ENCODE measurements at regions not wholly inside any gene's neighbourhood (a gene's known extent, or its start where the extent isn't known, plus 50 kb on each side); places are given as distances from the start of the nearest gene placed in this dataset.

- no peak for TF ChIP-seq EZH2 (IDR thresholded peaks at IDR 0.05; ENCODE audit: borderline replicate concordance, low read depth, low read length, poor library complexity, severe bottlenecking)
- no peak for TF ChIP-seq CTCF (conservative IDR thresholded peaks at IDR 0.05; ENCODE audit: low read depth, low read length)
Observed at GRCh38 chr17:70473049-70473448, 303.7 kb downstream of the KCNJ2 start.
